GM21737 (cell line): ENCODE measurements at regions not wholly inside any gene's neighbourhood (a gene's known extent, or its start where the extent isn't known, plus 50 kb on each side); places are given as distances from the start of the nearest gene placed in this dataset.

Source experiments
- ATAC-seq: cut with Tn5 transposase; IDR thresholded peaks from one replicate; pipeline ENCODE4 v1.9.1; 2021; ENCODE audit warnings: mild to moderate bottlenecking, moderate library complexity; ENCODE audit not compliant: unreplicated experiment

- no peak for ATAC-seq
Measured at GRCh38 chr22:49553518-49554295, 274.0 kb downstream of the BRD1 start.

GRCh38 chr22:49553076-49553475 lies 274.6 kb downstream of the BRD1 start:
- ATAC-seq, result no peak

GRCh38 chr22:49551897-49552614 lies 275.6 kb downstream of the BRD1 start:
- ATAC-seq, result no peak

- ATAC-seq, result no peak
Measured at GRCh38 chr22:49551446-49551845, 276.2 kb downstream of the BRD1 start.

GRCh38 chr22:49550766-49551362 lies 276.8 kb downstream of the BRD1 start:
- no peak for ATAC-seq

- ATAC-seq, result no peak
Measured at GRCh38 chr22:49550141-49550430, 277.6 kb downstream of the BRD1 start.

GRCh38 chr22:49549256-49550140 lies 278.2 kb downstream of the BRD1 start:
- no peak for ATAC-seq

GRCh38 chr22:49548356-49549202 lies 279.1 kb downstream of the BRD1 start:
- ATAC-seq, result no peak

- no peak for ATAC-seq
Measured at GRCh38 chr22:49547751-49548239, 279.9 kb downstream of the BRD1 start.

- ATAC-seq, result no peak
Measured at GRCh38 chr22:49546811-49547585, 280.7 kb downstream of the BRD1 start.

GRCh38 chr22:49545606-49546005 lies 282.1 kb downstream of the BRD1 start:
- ATAC-seq, result no peak

GRCh38 chr22:49544286-49544685 lies 283.4 kb downstream of the BRD1 start:
- ATAC-seq, result no peak

- ATAC-seq, result no peak
Measured at GRCh38 chr22:49543876-49544275, 283.8 kb downstream of the BRD1 start.

- ATAC-seq, result no peak
Measured at GRCh38 chr22:49541693-49542230, 285.9 kb downstream of the BRD1 start.

GRCh38 chr22:49540913-49541692 lies 286.6 kb downstream of the BRD1 start:
- no peak for ATAC-seq

- ATAC-seq, result no peak
Measured at GRCh38 chr22:49540084-49540912, 287.4 kb downstream of the BRD1 start.

GRCh38 chr22:49538006-49538405 lies 289.7 kb downstream of the BRD1 start:
- no peak for ATAC-seq
